ENCODE measurements at regions not wholly inside any gene's neighbourhood (a gene's known extent, or its start where the extent isn't known, plus 50 kb on each side); places are given as distances from the start of the nearest gene placed in this dataset.

DNA sequence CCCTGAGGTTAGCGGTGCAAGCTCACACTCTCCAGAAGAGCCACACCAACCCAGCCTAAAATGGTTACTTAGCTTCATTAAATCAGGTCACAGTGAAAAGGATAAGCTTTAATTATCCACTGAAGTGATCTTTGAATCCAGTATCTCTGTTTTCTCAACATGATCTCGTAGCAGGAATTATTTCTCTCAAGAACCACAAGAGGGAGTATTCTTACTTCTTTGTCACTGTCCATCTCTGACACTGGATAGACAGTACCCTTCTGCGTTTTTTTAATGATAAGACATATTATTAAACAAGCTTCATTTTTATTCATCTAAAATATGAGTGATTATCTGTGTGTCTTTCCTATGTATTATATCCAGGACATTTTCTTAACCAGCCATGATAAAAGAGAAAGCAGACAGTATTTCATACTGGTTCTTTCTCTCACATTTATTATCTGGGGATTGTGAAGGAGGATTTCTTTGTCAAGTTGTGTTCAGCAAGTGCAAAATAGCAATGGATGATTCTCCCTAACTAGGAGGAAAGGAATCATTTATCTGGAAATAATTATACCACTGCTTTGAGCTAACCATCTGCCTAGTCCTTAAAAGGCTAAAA, 105.4 kb upstream of the CCDC54 start:
- DNase-seq = no peak

DNA sequence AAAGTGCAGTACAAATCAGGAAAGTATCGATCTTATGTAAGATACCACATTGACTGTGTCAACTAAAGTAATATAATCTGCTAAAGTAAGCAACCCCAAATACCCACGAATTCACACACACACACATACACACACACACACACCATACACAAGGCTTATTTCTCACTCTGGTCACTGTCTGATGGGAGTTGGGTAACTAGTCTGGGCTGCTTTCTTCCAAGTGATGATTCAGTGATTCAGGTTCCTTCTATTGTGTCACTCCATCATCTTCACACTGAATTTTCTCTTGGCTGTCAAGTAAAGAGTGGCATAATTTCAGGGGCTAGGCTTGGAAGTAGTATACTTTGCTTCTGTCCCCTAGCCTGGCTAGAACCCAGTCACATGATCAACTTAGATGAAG, 104.8 kb upstream of the CCDC54 start:
- no peaks in the 10 kb centered on the region for H3K9me3 ChIP-seq (ENCODE audit: insufficient read depth, low read length, severe bottlenecking)
- no peak overlapping the region for H3K4me2 ChIP-seq (ENCODE audit: insufficient read depth, low read length)
- no peak overlapping the region for H3K9ac ChIP-seq (ENCODE audit: low read depth, low read length)
- no peak for ATAC-seq (ENCODE audit: insufficient read depth, low read depth)
- H3K4me3 ChIP-seq (ENCODE audit: low read depth in 1 of 2, low read length in 2 of 2) = no peak overlapping the region
- H3K79me2 ChIP-seq (ENCODE audit: insufficient read depth, low read length) = no peaks in the 10 kb centered on the region
- no peaks in the 10 kb centered on the region for H3K36me3 ChIP-seq (ENCODE audit: insufficient read depth, low read length)
- H4K20me1 ChIP-seq (ENCODE audit: insufficient read depth, low read length) = no peaks in the 10 kb centered on the region
- no peaks in the 10 kb centered on the region for H3K4me1 ChIP-seq (ENCODE audit: insufficient read depth, low read length)
- TF ChIP-seq EZH2 (IDR thresholded peaks at IDR 0.05; ENCODE audit: borderline replicate concordance, low read depth, low read length, severe bottlenecking) = no peak
- TF ChIP-seq, protein P1, sequence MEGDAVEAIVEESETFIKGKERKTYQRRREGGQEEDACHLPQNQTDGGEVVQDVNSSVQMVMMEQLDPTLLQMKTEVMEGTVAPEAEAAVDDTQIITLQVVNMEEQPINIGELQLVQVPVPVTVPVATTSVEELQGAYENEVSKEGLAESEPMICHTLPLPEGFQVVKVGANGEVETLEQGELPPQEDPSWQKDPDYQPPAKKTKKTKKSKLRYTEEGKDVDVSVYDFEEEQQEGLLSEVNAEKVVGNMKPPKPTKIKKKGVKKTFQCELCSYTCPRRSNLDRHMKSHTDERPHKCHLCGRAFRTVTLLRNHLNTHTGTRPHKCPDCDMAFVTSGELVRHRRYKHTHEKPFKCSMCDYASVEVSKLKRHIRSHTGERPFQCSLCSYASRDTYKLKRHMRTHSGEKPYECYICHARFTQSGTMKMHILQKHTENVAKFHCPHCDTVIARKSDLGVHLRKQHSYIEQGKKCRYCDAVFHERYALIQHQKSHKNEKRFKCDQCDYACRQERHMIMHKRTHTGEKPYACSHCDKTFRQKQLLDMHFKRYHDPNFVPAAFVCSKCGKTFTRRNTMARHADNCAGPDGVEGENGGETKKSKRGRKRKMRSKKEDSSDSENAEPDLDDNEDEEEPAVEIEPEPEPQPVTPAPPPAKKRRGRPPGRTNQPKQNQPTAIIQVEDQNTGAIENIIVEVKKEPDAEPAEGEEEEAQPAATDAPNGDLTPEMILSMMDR (IDR thresholded peaks at IDR 0.05; ENCODE audit: borderline replicate concordance, extremely low read depth, low read length, poor library complexity, severe bottlenecking) = no peak
- DNase-seq = no peak
- H3K27ac ChIP-seq (ENCODE audit: low read length) = no peak overlapping the region
- H2AFZ ChIP-seq (ENCODE audit: low read depth, low read length) = no peak overlapping the region
- H3K27me3 ChIP-seq (ENCODE audit: insufficient read depth, low read length, poor library complexity) = no peaks in the 10 kb centered on the region

More for the DNA sequence above, 105.4 kb upstream of the CCDC54 start:
- Histone ChIP-seq H4K20me1 (ENCODE audit: insufficient read depth, low read length) (no peaks in the 10 kb centered on the region), H3K36me3 (ENCODE audit: insufficient read depth, low read length) (no peaks in the 10 kb centered on the region), H3K4me2 (ENCODE audit: insufficient read depth, low read length) (no peak overlapping the region), H3K9me3 (ENCODE audit: insufficient read depth, low read length, severe bottlenecking) (no peaks in the 10 kb centered on the region), H3K79me2 (ENCODE audit: insufficient read depth, low read length) (no peaks in the 10 kb centered on the region), H3K27ac (ENCODE audit: low read length) (no peak overlapping the region), H3K4me1 (ENCODE audit: insufficient read depth, low read length) (no peaks in the 10 kb centered on the region), H2AFZ (ENCODE audit: low read depth, low read length) (no peak overlapping the region), H3K4me3 (ENCODE audit: low read depth in 1 of 2, low read length in 2 of 2) (no peak overlapping the region), H3K9ac (ENCODE audit: low read depth, low read length) (no peak overlapping the region), H3K27me3 (ENCODE audit: insufficient read depth, low read length, poor library complexity) (no peaks in the 10 kb centered on the region)
- TF ChIP-seq EZH2 (IDR thresholded peaks at IDR 0.05; ENCODE audit: borderline replicate concordance, low read depth, low read length, severe bottlenecking) = no peak
- TF ChIP-seq, protein P1 (IDR thresholded peaks at IDR 0.05; ENCODE audit: borderline replicate concordance, extremely low read depth, low read length, poor library complexity, severe bottlenecking) = peak; percentile 78
- peak; percentile 85 for ATAC-seq (ENCODE audit: insufficient read depth, low read depth)

DNA sequence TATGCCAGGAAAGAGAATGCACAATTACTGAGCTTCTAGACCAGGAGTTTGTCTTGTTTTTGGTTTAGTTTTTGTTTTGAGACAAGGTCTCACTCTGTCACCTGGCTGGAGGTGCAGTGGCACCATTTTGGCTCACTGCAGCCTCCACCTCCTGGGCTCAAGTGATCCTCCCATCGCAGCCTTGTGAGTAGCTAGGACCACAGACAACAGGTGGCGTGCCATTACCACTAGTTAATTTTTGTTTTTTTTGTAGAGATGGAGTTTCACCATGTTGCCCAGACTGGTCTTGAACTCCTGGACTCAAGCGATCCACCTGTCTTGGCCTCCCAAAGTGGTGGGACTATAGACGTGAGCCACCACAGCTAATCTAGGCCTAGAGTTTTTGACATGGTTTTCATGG, 104.4 kb upstream of the CCDC54 start:
- DNase-seq (no peak), ATAC-seq (ENCODE audit: insufficient read depth, low read depth) (no peak)
- H4K20me1 ChIP-seq (ENCODE audit: insufficient read depth, low read length) = no peaks in the 10 kb centered on the region
- H3K79me2 ChIP-seq (ENCODE audit: insufficient read depth, low read length) = no peaks in the 10 kb centered on the region
- no peak overlapping the region for H3K9ac ChIP-seq (ENCODE audit: low read depth, low read length)
- H3K4me3 ChIP-seq (ENCODE audit: low read depth in 1 of 2, low read length in 2 of 2) = no peak overlapping the region
- no peak overlapping the region for H3K4me2 ChIP-seq (ENCODE audit: insufficient read depth, low read length)
- no peaks in the 10 kb centered on the region for H3K4me1 ChIP-seq (ENCODE audit: insufficient read depth, low read length)
- no peaks in the 10 kb centered on the region for H3K36me3 ChIP-seq (ENCODE audit: insufficient read depth, low read length)
- no peaks in the 10 kb centered on the region for H3K9me3 ChIP-seq (ENCODE audit: insufficient read depth, low read length, severe bottlenecking)
- H3K27ac ChIP-seq (ENCODE audit: low read length) = no peak overlapping the region
- H2AFZ ChIP-seq (ENCODE audit: low read depth, low read length) = no peak overlapping the region
- no peaks in the 10 kb centered on the region for H3K27me3 ChIP-seq (ENCODE audit: insufficient read depth, low read length, poor library complexity)
- TF ChIP-seq, protein P1 (IDR thresholded peaks at IDR 0.05; ENCODE audit: borderline replicate concordance, extremely low read depth, low read length, poor library complexity, severe bottlenecking) = no peak
- TF ChIP-seq EZH2 (IDR thresholded peaks at IDR 0.05; ENCODE audit: borderline replicate concordance, low read depth, low read length, severe bottlenecking) = no peak
